ENCODE measurements at regions not wholly inside any gene's neighbourhood (a gene's known extent, or its start where the extent isn't known, plus 50 kb on each side); places are given as distances from the start of the nearest gene placed in this dataset.

DNA sequence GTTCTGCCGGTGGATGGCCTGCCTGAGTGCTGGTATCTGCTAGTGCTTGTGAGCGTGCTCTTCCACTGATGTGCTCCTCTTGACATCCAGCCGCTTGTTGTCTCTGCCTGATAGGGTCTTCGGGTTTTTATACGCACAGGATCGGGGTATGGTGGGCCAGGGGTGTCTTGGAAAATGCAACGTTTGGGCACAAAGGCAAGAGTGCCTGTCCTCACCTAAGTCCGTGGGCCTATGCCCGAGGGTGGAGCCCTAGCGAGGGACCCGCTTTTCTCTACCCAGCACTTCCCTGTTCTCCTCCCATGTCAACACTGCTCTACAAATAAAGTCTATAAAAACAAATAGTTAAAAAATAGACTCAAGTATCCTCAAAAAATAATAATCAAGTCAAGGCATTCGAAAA is 1007.8 kb downstream of the PLA2G4A start:
- TF ChIP-seq, protein P1, sequence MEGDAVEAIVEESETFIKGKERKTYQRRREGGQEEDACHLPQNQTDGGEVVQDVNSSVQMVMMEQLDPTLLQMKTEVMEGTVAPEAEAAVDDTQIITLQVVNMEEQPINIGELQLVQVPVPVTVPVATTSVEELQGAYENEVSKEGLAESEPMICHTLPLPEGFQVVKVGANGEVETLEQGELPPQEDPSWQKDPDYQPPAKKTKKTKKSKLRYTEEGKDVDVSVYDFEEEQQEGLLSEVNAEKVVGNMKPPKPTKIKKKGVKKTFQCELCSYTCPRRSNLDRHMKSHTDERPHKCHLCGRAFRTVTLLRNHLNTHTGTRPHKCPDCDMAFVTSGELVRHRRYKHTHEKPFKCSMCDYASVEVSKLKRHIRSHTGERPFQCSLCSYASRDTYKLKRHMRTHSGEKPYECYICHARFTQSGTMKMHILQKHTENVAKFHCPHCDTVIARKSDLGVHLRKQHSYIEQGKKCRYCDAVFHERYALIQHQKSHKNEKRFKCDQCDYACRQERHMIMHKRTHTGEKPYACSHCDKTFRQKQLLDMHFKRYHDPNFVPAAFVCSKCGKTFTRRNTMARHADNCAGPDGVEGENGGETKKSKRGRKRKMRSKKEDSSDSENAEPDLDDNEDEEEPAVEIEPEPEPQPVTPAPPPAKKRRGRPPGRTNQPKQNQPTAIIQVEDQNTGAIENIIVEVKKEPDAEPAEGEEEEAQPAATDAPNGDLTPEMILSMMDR (IDR thresholded peaks at IDR 0.05; ENCODE audit: borderline replicate concordance, extremely low read depth, low read length, poor library complexity, severe bottlenecking) = no peak
- TF ChIP-seq EZH2 (IDR thresholded peaks at IDR 0.05; ENCODE audit: borderline replicate concordance, low read depth, low read length, severe bottlenecking) = no peak
